ENCODE measurements at regions not wholly inside any gene's neighbourhood (a gene's known extent, or its start where the extent isn't known, plus 50 kb on each side); places are given as distances from the start of the nearest gene placed in this dataset.

GRCh38 chr15:47334805-47335535 is 382.3 kb upstream of the SEMA6D start:
- H3K4me3 ChIP-seq (ENCODE audit: low read length), result no peak overlapping the region
- no peak for TF ChIP-seq CTCF (conservative IDR thresholded peaks at IDR 0.05; ENCODE audit: low read length)
- DNase-seq (ENCODE audit: low read depth), result no peak

DNA sequence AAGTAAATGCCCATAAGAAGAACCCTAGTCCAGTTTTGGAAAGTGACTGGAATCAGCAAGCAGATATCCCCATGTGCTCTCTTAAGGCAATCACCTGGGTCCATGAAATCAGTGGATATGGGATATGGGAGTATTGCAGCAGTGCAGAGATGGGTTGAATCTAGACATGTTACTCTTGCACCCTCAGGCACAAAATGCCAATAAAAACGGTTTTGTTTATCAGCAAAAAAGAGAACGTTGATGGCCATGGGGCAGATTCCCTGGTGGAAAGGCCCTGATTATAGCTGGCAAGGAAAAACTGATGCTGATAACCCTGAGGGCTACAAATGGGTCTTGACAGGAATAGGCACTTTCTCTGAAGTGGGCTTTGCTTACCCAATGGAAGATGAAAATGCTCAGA is 380.2 kb upstream of the SEMA6D start:
- no peak for DNase-seq (ENCODE audit: low read depth)
- TF ChIP-seq CTCF (conservative IDR thresholded peaks at IDR 0.05; ENCODE audit: low read length), result no peak
- H3K4me3 ChIP-seq (ENCODE audit: low read length), result no peak overlapping the region

- DNase-seq (ENCODE audit: low read depth), result no peak
- H3K4me3 ChIP-seq (ENCODE audit: low read length), result no peak overlapping the region
- no peak for TF ChIP-seq CTCF (conservative IDR thresholded peaks at IDR 0.05; ENCODE audit: low read length)
Observed at GRCh38 chr15:47337836-47338235, 379.5 kb upstream of the SEMA6D start.

GRCh38 chr15:47338771-47339170 is 378.5 kb upstream of the SEMA6D start:
- no peak overlapping the region for H3K4me3 ChIP-seq (ENCODE audit: low read length)
- TF ChIP-seq CTCF (conservative IDR thresholded peaks at IDR 0.05; ENCODE audit: low read length), result no peak
- no peak for DNase-seq (ENCODE audit: low read depth)

- TF ChIP-seq CTCF (conservative IDR thresholded peaks at IDR 0.05; ENCODE audit: low read length), result no peak
- H3K4me3 ChIP-seq (ENCODE audit: low read length), result no peak overlapping the region
- DNase-seq (ENCODE audit: low read depth), result no peak
Observed at GRCh38 chr15:47339800-47340570, 377.3 kb upstream of the SEMA6D start.

DNA sequence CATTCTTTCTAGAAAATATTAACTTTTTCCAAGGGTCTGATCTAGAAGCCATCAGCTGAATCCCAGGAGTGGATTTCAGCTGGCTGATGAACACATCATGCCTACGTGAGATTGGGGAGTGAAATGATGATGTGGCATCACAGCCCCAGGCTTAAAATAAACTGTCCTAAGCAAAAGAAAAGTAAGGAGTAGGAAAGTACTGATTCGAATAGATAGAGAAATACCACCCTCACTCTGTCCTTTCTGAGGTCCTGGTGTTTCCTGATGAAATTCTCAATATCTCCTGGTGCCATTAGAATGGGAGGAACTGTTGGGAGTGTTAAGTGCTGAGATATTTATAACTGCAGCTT is 376.8 kb upstream of the SEMA6D start:
- H3K4me3 ChIP-seq (ENCODE audit: low read length), result no peak overlapping the region
- no peak for TF ChIP-seq CTCF (conservative IDR thresholded peaks at IDR 0.05; ENCODE audit: low read length)
- no peak for DNase-seq (ENCODE audit: low read depth)

DNA sequence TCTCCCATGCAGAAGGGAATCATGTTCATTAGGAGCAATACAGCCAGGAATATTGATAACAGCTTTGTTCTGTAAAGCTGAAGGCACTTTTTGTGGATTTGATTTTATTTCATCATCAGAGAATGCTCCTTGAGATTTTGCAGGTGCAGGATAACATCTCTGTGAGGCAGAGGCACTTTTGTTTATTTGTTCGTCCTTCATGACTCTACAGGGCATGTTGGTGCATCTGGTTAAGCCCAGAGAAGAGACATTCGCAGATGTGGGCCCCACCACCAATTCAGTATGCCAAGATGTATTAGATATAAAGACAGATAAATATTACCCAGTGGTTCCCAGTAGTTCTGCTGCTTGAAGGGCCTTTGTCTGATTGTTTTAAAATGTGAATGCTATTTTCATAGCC is 368.1 kb upstream of the SEMA6D start:
- no peak for TF ChIP-seq CTCF (conservative IDR thresholded peaks at IDR 0.05; ENCODE audit: low read length)
- DNase-seq (ENCODE audit: low read depth), result no peak
- H3K4me3 ChIP-seq (ENCODE audit: low read length), result no peak overlapping the region
